DOHH2 (cell line): ENCODE measurements at regions not wholly inside any gene's neighbourhood (a gene's known extent, or its start where the extent isn't known, plus 50 kb on each side); places are given as distances from the start of the nearest gene placed in this dataset.

Experiments
- H3F3A ChIP-seq: fragments of 200-600 bp; sonication (generic), shearing (Covaris generic); 2 replicates; pipeline ENCODE4 v1.6.0; 2016; ENCODE audit warnings: antibody characterized with exemption, mild to moderate bottlenecking; ENCODE audit not compliant: control insufficient read depth, insufficient read depth
- H3K27ac ChIP-seq: fragments of 200-600 bp; sonication (generic); 2 replicates; pipeline ENCODE4 v1.5.1; 2014; ENCODE audit warnings: low read depth, mild to moderate bottlenecking, low read length, moderate library complexity
- H3K27me3 ChIP-seq: fragments of 200-600 bp; sonication (generic); 2 replicates; pipeline ENCODE4 v1.6.1; 2014; ENCODE audit warnings: mild to moderate bottlenecking, low read length, mixed read lengths; ENCODE audit not compliant: control insufficient read depth
- H3K36me3 ChIP-seq: fragments of 200-600 bp; sonication (generic); 2 replicates; pipeline ENCODE4 v1.6.1; 2014; ENCODE audit warnings: mild to moderate bottlenecking, low read length, moderate library complexity, mixed read lengths; ENCODE audit not compliant: control insufficient read depth
- H3K4me1 ChIP-seq: fragments of 200-600 bp; sonication (generic); 2 replicates; pipeline ENCODE4 v1.6.1; 2014; ENCODE audit warnings: mild to moderate bottlenecking, low read length, mixed read lengths; ENCODE audit not compliant: control insufficient read depth
- H3K4me2 ChIP-seq: fragments of 200-600 bp; sonication (generic); 2 replicates; pipeline ENCODE4 v1.6.0; 2014; ENCODE audit warnings: mild to moderate bottlenecking, low read length, moderate library complexity
- H3K4me3 ChIP-seq: fragments of 200-600 bp; sonication (generic); 2 replicates; pipeline ENCODE4 v1.5.1; 2014; ENCODE audit warnings: mild to moderate bottlenecking, low read length, mixed read lengths
- H3K79me2 ChIP-seq: fragments of 200-600 bp; sonication (generic); 2 replicates; pipeline ENCODE4 v1.6.1; 2014; ENCODE audit warnings: mild to moderate bottlenecking, low read length, mixed read lengths; ENCODE audit not compliant: control insufficient read depth
- H3K9me2 ChIP-seq: fragments of 200-600 bp; sonication (generic); replicated peaks from 2 replicates; pipeline ENCODE4 v1.6.1; 2014; ENCODE audit warnings: mild to moderate bottlenecking, low read length, mixed read lengths; ENCODE audit not compliant: control insufficient read depth
- H3K9me3 ChIP-seq: fragments of 200-600 bp; sonication (generic); 2 replicates; pipeline ENCODE4 v1.6.1; 2014; ENCODE audit warnings: antibody characterized with exemption, low read length, mixed read lengths; ENCODE audit not compliant: control insufficient read depth, insufficient read depth
- H4K20me1 ChIP-seq: fragments of 200-600 bp; sonication (generic); 2 replicates; pipeline ENCODE4 v1.6.0; 2014; ENCODE audit warnings: low read depth, mild to moderate bottlenecking, antibody characterized with exemption, low read length, moderate library complexity; ENCODE audit not compliant: control insufficient read depth, insufficient read depth
- EZH2phosphoT487 ChIP-seq: fragments of 200-600 bp; sonication (generic); IDR thresholded peaks from 2 replicates; pipeline ENCODE4 v1.6.1; 2017; ENCODE audit warnings: borderline replicate concordance, mild to moderate bottlenecking, antibody characterized with exemption, low read length, moderate library complexity, mixed read lengths
- TF ChIP-seq, protein P1 (sequence below): fragments of 200-600 bp; sonication (generic); IDR thresholded peaks from one replicate; pipeline ENCODE4 v1.5.1; 2014; ENCODE audit warnings: antibody characterized with exemption, mild to moderate bottlenecking, low read depth, low read length; ENCODE audit not compliant: poor library complexity, severe bottlenecking

DNA sequence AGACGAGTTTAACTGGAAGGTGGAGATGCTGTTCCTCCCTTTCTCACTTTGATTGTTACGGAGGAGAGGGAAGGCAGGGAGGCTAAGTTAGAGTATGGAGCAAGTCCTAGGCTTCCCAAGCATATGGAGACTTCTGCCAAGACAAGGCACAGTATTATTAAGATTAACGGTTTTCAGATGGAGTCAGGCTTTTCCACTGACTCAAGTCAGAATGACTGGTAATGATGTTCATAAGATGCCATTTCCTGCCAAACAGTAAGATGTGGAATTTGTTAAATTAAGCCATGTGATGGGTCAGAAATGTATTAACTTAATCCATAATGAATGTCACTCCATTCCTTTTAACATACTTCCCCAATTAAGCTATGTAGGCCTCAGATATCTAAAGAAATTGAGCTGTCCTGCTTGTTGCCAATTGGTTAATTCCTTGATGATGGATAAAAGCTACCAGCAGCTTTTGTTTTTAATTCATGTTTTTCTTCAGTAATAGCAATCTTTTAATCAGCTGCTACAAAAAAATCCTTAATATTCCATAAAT is 383.7 kb downstream of the ZNF521 start:
- Histone ChIP-seq H3K36me3 (no peaks in the 10 kb centered on the region), H3K79me2 (no peaks in the 10 kb centered on the region), H3K4me2 (no peak overlapping the region), H3K9me3 (no peaks in the 10 kb centered on the region), H3K27ac (no peak overlapping the region), H3K9me2 (no peaks in the 10 kb centered on the region), H3K4me3 (no peak overlapping the region), H3K4me1 (no peaks in the 10 kb centered on the region), H3F3A (no peaks in the 10 kb centered on the region), H3K27me3 (no peaks in the 10 kb centered on the region), H4K20me1 (no peaks in the 10 kb centered on the region)
- TF ChIP-seq, protein P1, sequence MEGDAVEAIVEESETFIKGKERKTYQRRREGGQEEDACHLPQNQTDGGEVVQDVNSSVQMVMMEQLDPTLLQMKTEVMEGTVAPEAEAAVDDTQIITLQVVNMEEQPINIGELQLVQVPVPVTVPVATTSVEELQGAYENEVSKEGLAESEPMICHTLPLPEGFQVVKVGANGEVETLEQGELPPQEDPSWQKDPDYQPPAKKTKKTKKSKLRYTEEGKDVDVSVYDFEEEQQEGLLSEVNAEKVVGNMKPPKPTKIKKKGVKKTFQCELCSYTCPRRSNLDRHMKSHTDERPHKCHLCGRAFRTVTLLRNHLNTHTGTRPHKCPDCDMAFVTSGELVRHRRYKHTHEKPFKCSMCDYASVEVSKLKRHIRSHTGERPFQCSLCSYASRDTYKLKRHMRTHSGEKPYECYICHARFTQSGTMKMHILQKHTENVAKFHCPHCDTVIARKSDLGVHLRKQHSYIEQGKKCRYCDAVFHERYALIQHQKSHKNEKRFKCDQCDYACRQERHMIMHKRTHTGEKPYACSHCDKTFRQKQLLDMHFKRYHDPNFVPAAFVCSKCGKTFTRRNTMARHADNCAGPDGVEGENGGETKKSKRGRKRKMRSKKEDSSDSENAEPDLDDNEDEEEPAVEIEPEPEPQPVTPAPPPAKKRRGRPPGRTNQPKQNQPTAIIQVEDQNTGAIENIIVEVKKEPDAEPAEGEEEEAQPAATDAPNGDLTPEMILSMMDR = no peak
- TF ChIP-seq EZH2phosphoT487 = no peak

- Histone ChIP-seq H3K4me2 (no peak overlapping the region), H3K4me1 (no peaks in the 10 kb centered on the region), H3K4me3 (no peak overlapping the region), H3K27me3 (no peaks in the 10 kb centered on the region), H3K36me3 (no peaks in the 10 kb centered on the region), H3K9me2 (no peaks in the 10 kb centered on the region), H3K79me2 (no peaks in the 10 kb centered on the region), H3K27ac (no peak overlapping the region), H3F3A (no peaks in the 10 kb centered on the region), H4K20me1 (no peaks in the 10 kb centered on the region), H3K9me3 (no peaks in the 10 kb centered on the region)
- TF ChIP-seq, protein P1 = no peak
- no peak for TF ChIP-seq EZH2phosphoT487
Measured at GRCh38 chr18:24972577-24972976, 379.4 kb downstream of the ZNF521 start.

DNA sequence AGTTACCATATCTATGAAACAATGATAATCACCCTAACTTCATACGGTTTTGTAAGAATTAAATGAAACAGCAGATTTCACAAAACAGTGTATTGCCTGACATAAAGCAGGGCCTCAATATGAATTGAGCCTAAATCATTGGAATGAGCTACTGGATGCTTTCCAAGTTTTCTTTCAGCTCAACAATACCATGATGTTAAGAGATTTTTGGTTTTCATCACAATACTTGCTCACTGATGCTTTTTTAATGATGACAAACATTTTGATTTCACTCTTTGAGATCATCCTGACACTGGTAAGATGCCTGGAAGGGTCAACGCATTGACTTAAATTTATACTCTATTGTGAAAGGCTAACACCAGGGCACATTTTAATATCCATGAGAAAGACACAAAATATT is 377.5 kb downstream of the ZNF521 start:
- no peaks in the 10 kb centered on the region for H3K27me3 ChIP-seq
- H3K4me2 ChIP-seq = no peak overlapping the region
- TF ChIP-seq, protein P1 = no peak
- H4K20me1 ChIP-seq = no peaks in the 10 kb centered on the region
- no peaks in the 10 kb centered on the region for H3K4me1 ChIP-seq
- H3F3A ChIP-seq = no peaks in the 10 kb centered on the region
- no peaks in the 10 kb centered on the region for H3K79me2 ChIP-seq
- no peaks in the 10 kb centered on the region for H3K9me3 ChIP-seq
- H3K9me2 ChIP-seq = no peaks in the 10 kb centered on the region
- H3K27ac ChIP-seq = no peak overlapping the region
- H3K36me3 ChIP-seq = no peaks in the 10 kb centered on the region
- no peak overlapping the region for H3K4me3 ChIP-seq
